Neural cell (in vitro differentiated cells): ENCODE measurements at regions not wholly inside any gene's neighbourhood (a gene's known extent, or its start where the extent isn't known, plus 50 kb on each side); places are given as distances from the start of the nearest gene placed in this dataset.
A peak's percentile ranks its signal among the peaks of the same experiment; 100 is the strongest.

Experiments
- H2AFZ ChIP-seq: fragments of 200-600, 300-800 bp; sonication (generic), shearing (Covaris generic); 2 replicates; pipeline ENCODE4 v1.6.0; 2014; ENCODE audit warnings: low read depth, mild to moderate bottlenecking, antibody characterized with exemption, low read length, moderate library complexity
- H3F3A ChIP-seq: fragments of 200-600 bp; shearing (Covaris generic); 2 replicates; pipeline ENCODE4 v1.6.1; 2016; ENCODE audit warnings: mild to moderate bottlenecking, moderate library complexity, mixed read lengths, antibody characterized with exemption, low read length; ENCODE audit not compliant: insufficient read depth, poor library complexity, severe bottlenecking
- H3K27ac ChIP-seq: fragments of 200-600, 300-800 bp; sonication (generic), shearing (Covaris generic); 2 replicates; pipeline ENCODE4 v1.5.1; 2014; ENCODE audit warnings: mild to moderate bottlenecking, low read length, moderate library complexity
- H3K27me3 ChIP-seq: fragments of 300-800, 200-600 bp; sonication (generic), shearing (Covaris generic); 2 replicates; pipeline ENCODE4 v1.6.0; 2014; ENCODE audit warnings: mild to moderate bottlenecking, low read depth, low read length, moderate library complexity; ENCODE audit not compliant: insufficient read depth
- H3K36me3 ChIP-seq: fragments of 300-800, 200-600 bp; sonication (generic), shearing (Covaris generic); 2 replicates; pipeline ENCODE4 v1.5.1; 2014; ENCODE audit warnings: mild to moderate bottlenecking, antibody characterized with exemption, low read length, moderate library complexity; ENCODE audit not compliant: insufficient read depth
- H3K4me2 ChIP-seq: fragments of 300-800, 200-600 bp; sonication (generic), shearing (Covaris generic); 2 replicates; pipeline ENCODE4 v1.6.0; 2014; ENCODE audit warnings: mild to moderate bottlenecking, low read length
- H3K4me3 ChIP-seq: fragments of 300-800, 200-600 bp; sonication (generic), shearing (Covaris generic); 2 replicates; pipeline ENCODE4 v1.5.1; 2014; ENCODE audit warnings: mild to moderate bottlenecking, low read length, moderate library complexity
- H3K79me2 ChIP-seq: fragments of 200-600 bp; shearing (Covaris generic); replicated peaks from 2 replicates; pipeline ENCODE4 v1.6.0; 2014; ENCODE audit warnings: mild to moderate bottlenecking, low read length, moderate library complexity; ENCODE audit not compliant: insufficient read depth
- H3K9ac ChIP-seq: fragments of 300-800, 200-600 bp; sonication (generic), shearing (Covaris generic); 2 replicates; pipeline ENCODE4 v1.6.1; 2016; ENCODE audit warnings: mild to moderate bottlenecking, low read length, mixed read lengths
- H3K9me2 ChIP-seq: fragments of 200-600 bp; shearing (Covaris generic); 2 replicates; pipeline ENCODE4 v1.6.1; 2016; ENCODE audit warnings: mild to moderate bottlenecking, low read length, mixed read lengths; ENCODE audit not compliant: insufficient read depth
- H3K9me3 ChIP-seq: fragments of 200-600, 300-800 bp; sonication (generic), shearing (Covaris generic); 2 replicates; pipeline ENCODE4 v1.6.1; 2016; ENCODE audit warnings: mild to moderate bottlenecking, mixed run types, low read length, moderate library complexity, mixed read lengths
- H4K20me1 ChIP-seq: fragments of 200-600 bp; shearing (Covaris generic); 2 replicates; pipeline ENCODE4 v1.6.1; 2016; ENCODE audit warnings: mild to moderate bottlenecking, mixed run types; ENCODE audit not compliant: insufficient read depth
- EP300 ChIP-seq: fragments of 450-650 bp; conservative IDR thresholded peaks from 2 replicates; pipeline ENCODE4 v1.6.1; 2014; ENCODE audit warnings: antibody characterized with exemption, mild to moderate bottlenecking, moderate library complexity; ENCODE audit not compliant: poor library complexity, severe bottlenecking
- EZH2 ChIP-seq: fragments of 200-600, 300-800 bp; shearing (Covaris generic), sonication (generic); IDR thresholded peaks from 2 replicates; pipeline ENCODE4 v1.6.1; 2014; ENCODE audit warnings: antibody characterized with exemption, low read length, borderline replicate concordance, mild to moderate bottlenecking; ENCODE audit not compliant: insufficient read depth, poor library complexity, severe bottlenecking
- MXI1 ChIP-seq: fragments of 450-650 bp; conservative IDR thresholded peaks from 2 replicates; pipeline ENCODE4 v1.6.1; 2014; ENCODE audit warnings: antibody characterized with exemption, mild to moderate bottlenecking; ENCODE audit not compliant: poor library complexity, severe bottlenecking
- POLR2AphosphoS5 ChIP-seq: IDR thresholded peaks from 2 replicates; pipeline ENCODE4 v1.6.1; 2012
- RAD21 ChIP-seq: fragments of 450-650 bp; conservative IDR thresholded peaks from 2 replicates; pipeline ENCODE4 v1.6.1; 2014; ENCODE audit warnings: antibody characterized with exemption, mild to moderate bottlenecking, moderate library complexity
- SMC3 ChIP-seq: fragments of 450-650 bp; conservative IDR thresholded peaks from 2 replicates; pipeline ENCODE4 v1.6.1; 2014; ENCODE audit warnings: antibody characterized with exemption, mild to moderate bottlenecking, moderate library complexity; ENCODE audit not compliant: poor library complexity
- TAF1 ChIP-seq: IDR thresholded peaks from 2 replicates; pipeline ENCODE4 v1.6.1; 2012; ENCODE audit warnings: low read depth
- TF ChIP-seq, protein P1 (sequence below): fragments of 450-650 bp; IDR thresholded peaks from 2 replicates; pipeline ENCODE4 v1.5.1; 2014; ENCODE audit warnings: antibody characterized with exemption, mild to moderate bottlenecking, moderate library complexity; ENCODE audit not compliant: poor library complexity, severe bottlenecking
- TF ChIP-seq, protein P2 (sequence below): IDR thresholded peaks from 2 replicates; pipeline ENCODE4 v1.6.1; 2012; ENCODE audit warnings: borderline replicate concordance

DNA sequence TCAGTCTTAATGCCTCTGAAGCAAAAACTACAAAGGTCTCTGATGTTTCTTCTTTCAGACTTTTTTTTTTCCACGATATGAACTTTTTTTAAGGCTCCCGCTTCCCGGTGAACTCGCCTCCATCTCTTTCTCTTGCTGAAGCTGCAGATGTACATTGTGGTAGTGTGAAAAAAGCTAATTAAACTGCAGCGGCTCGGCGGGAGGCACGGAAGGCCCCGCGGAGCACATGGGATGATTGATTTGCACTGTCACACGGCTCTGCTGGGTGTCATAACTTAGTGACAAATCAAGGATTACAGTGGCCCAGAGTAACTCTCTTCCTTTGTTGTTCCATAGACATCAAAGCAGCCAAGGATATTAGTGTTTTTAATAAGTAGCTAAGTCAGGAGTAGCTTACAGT lies 196.3 kb downstream of the AXIN2 start:
- no peaks in the 10 kb centered on the region for H3K36me3 ChIP-seq
- H3K9me3 ChIP-seq, result no peaks in the 10 kb centered on the region
- no peaks in the 10 kb centered on the region for H3K27me3 ChIP-seq
- H3K9ac ChIP-seq, result no peak overlapping the region
- peaks cover 11% of the 10 kb centered on the region for H3F3A ChIP-seq
- no peaks in the 10 kb centered on the region for H4K20me1 ChIP-seq
- H3K4me2 ChIP-seq, result peak overlapping the region; percentile 36
- H3K9me2 ChIP-seq, result no peaks in the 10 kb centered on the region
- H2AFZ ChIP-seq, result no peak overlapping the region
- TF ChIP-seq, protein P1, sequence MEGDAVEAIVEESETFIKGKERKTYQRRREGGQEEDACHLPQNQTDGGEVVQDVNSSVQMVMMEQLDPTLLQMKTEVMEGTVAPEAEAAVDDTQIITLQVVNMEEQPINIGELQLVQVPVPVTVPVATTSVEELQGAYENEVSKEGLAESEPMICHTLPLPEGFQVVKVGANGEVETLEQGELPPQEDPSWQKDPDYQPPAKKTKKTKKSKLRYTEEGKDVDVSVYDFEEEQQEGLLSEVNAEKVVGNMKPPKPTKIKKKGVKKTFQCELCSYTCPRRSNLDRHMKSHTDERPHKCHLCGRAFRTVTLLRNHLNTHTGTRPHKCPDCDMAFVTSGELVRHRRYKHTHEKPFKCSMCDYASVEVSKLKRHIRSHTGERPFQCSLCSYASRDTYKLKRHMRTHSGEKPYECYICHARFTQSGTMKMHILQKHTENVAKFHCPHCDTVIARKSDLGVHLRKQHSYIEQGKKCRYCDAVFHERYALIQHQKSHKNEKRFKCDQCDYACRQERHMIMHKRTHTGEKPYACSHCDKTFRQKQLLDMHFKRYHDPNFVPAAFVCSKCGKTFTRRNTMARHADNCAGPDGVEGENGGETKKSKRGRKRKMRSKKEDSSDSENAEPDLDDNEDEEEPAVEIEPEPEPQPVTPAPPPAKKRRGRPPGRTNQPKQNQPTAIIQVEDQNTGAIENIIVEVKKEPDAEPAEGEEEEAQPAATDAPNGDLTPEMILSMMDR, result no peak
- TF ChIP-seq MXI1 (peak; percentile 23), EP300 (peak; percentile 90), POLR2AphosphoS5 (peak; percentile 80)
- H3K79me2 ChIP-seq, result no peaks in the 10 kb centered on the region
- H3K27ac ChIP-seq, result peak overlapping the region; percentile 48
- H3K4me3 ChIP-seq, result no peak overlapping the region

DNA sequence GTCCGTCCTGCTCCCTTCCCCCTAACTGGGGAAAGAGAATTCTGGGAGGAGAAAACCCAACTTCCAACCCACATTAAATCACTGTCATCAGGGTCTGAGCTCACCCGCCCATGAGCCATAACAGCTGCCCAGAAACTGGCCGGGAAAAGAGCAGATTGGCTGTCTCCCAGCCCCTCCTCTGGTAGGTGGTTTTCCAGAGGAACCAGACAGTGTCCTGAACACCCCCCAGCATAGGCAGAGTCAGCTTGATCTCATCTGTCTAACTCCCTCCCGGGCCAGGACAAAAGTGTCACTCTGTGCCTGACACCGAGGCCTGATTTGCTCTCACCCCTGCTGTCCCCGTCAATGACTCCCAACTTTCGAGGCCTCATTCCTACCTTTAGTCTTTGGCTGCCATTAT lies 197.0 kb downstream of the AXIN2 start:
- no peak overlapping the region for H3K27ac ChIP-seq

More for the DNA sequence above, 197.0 kb downstream of the AXIN2 start:
- H3K9ac ChIP-seq, result no peak overlapping the region
- no peak overlapping the region for H3K4me2 ChIP-seq
- H3K9me2 ChIP-seq, result no peaks in the 10 kb centered on the region
- peaks cover 11% of the 10 kb centered on the region for H3F3A ChIP-seq
- TF ChIP-seq TAF1, result no peak
- TF ChIP-seq EP300, result no peak
- TF ChIP-seq EZH2, result no peak
- no peak for TF ChIP-seq RAD21
- TF ChIP-seq, protein P1, result no peak
- TF ChIP-seq MXI1, result no peak
- no peak for TF ChIP-seq POLR2AphosphoS5
- no peak for TF ChIP-seq SMC3
- TF ChIP-seq, protein P2, sequence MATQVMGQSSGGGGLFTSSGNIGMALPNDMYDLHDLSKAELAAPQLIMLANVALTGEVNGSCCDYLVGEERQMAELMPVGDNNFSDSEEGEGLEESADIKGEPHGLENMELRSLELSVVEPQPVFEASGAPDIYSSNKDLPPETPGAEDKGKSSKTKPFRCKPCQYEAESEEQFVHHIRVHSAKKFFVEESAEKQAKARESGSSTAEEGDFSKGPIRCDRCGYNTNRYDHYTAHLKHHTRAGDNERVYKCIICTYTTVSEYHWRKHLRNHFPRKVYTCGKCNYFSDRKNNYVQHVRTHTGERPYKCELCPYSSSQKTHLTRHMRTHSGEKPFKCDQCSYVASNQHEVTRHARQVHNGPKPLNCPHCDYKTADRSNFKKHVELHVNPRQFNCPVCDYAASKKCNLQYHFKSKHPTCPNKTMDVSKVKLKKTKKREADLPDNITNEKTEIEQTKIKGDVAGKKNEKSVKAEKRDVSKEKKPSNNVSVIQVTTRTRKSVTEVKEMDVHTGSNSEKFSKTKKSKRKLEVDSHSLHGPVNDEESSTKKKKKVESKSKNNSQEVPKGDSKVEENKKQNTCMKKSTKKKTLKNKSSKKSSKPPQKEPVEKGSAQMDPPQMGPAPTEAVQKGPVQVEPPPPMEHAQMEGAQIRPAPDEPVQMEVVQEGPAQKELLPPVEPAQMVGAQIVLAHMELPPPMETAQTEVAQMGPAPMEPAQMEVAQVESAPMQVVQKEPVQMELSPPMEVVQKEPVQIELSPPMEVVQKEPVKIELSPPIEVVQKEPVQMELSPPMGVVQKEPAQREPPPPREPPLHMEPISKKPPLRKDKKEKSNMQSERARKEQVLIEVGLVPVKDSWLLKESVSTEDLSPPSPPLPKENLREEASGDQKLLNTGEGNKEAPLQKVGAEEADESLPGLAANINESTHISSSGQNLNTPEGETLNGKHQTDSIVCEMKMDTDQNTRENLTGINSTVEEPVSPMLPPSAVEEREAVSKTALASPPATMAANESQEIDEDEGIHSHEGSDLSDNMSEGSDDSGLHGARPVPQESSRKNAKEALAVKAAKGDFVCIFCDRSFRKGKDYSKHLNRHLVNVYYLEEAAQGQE, result no peak
- no peak overlapping the region for H3K4me3 ChIP-seq
- H3K79me2 ChIP-seq, result no peaks in the 10 kb centered on the region
- no peak overlapping the region for H2AFZ ChIP-seq
- no peaks in the 10 kb centered on the region for H3K36me3 ChIP-seq
- no peaks in the 10 kb centered on the region for H3K27me3 ChIP-seq
- no peaks in the 10 kb centered on the region for H3K9me3 ChIP-seq
- H4K20me1 ChIP-seq, result no peaks in the 10 kb centered on the region
